ENCODE measurements at regions not wholly inside any gene's neighbourhood (a gene's known extent, or its start where the extent isn't known, plus 50 kb on each side); places are given as distances from the start of the nearest gene placed in this dataset.
"Not testable (repeated sequence)": the region's sequence is repeated elsewhere in the genome, so short reads cannot be mapped to it uniquely, and the experiment has no call there.

GRCh38 chr10:2887391-2888070, 179.8 kb upstream of the PFKP start:
- DNase-seq: no peak

DNA sequence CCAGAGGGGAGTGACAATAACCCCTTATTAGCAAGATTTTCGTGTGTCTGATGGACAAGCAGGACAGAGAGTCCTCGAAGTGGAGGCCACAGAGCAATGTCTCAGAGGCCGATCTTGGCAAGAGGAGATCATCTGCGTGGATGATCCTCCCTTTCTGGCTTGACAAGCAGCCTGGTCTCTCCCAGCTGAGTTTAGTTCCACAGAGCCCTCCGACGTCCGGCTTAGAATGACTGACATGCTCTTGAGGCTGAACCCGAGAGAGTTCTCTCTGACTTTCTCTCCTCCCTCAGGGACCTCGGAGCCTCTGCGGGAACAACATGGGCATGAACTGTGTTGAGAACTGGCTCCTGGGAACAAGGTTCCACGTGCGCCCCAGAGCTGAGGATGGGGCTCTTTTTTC, 180.7 kb upstream of the PFKP start:
- DNase-seq: no peak

DNA sequence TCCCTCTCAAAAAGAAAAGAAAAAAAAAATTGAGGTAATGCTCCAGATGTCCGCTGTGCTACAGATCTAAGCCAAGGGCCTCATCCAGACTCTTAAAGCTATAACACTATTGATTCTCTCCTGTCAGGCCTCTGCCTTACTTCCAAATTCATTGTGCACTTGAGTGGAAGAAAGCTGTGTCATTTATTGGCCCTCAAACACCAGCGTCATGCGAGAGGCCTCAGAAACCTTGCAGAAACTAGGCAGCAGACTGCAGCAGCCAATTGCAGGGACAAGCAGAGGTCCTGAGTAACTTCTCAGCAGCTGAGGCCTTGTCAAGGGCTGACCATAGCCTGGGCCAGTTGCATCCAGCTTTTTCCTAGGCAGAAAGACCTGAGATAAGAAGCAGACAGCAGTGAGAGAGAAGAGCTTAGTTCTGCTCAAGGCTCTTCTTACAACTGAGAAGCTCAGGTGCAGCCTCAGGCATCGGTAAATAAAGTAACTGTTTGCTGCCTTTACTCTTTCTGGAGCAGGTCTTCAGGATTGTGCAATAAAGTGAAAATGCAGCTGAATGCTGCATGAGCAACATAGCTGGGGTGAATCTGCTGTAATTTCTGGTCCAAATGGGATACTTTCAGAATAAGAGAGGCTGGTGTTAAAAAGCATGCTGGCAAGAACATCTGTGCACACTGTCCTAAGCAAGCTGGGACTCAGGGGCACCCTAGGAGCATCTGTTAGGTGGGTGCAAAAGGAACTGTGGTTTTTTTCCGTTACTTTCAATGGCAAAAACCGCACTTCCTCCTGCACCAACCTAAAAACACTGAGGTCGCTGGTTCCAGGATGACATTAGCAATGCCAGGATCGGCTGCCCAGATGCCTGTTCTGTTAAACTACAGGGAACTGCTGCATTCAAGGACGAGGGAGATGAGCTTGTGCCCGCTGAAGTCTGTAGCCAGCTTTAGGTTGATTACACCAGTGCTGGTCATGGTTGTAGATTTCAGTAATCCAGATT, 181.8 kb upstream of the PFKP start:
- DNase-seq: no peak

GRCh38 chr10:2883983-2884540, 183.3 kb upstream of the PFKP start:
- not testable (repeated sequence) for DNase-seq

DNA sequence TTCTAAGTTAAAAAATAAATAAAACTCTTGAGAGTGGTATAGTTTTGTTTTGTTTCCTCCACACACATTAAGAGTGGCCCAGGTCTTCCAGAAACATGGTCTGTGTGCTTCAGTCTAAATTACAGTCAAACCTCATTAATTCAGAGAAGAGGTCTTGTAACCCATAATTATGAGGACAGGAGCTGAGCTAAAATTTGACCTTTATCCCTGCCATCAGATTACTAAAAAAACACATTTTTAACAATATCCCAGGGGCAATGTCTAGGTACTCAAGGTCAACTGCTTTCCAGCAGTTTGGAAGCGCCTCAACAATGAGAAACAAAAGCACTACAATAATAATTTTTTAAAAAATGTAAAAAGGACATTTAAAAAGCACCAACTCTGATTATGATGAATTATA, 184.1 kb upstream of the PFKP start:
- DNase-seq: no peak

DNA sequence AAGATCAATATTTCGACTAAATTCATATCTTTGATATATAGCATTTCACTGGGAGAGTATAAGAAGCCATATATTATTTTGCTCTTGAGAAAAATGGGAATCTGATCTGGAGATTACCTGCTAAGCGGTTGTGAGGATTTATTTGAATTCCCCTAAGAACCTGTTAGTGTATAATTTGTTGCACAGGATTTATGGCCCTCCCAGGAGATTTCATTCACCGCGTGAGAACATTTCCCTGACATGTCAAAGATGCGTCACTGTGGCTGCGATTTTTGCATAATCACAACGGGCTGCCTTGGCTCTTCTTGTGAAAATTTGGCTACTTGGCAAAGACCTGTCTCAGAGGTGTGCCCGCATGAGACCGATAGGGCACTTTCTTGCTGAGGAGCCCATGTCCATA, 184.7 kb upstream of the PFKP start:
- DNase-seq: no peak

- no peak for DNase-seq
Measured at GRCh38 chr10:2881720-2882620, 185.4 kb upstream of the PFKP start.

DNA sequence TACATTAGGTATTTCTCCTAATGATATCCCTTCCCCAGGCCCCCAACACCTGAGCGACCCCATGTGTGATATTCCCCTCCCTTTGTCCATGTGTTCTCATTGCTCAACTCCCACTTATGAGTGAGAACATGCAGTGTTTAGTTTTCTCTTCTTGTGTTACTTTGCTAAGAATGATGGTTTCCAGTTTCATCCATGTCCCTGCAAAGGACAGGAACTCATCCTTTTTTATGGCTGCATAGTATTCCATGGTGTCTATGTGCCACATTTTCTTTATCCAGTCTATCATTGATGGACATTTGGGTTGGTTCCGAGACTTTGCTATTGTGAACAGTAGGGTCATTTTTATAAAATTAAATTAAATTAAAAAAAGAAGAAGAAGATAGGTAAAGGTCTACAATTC, 187.3 kb upstream of the PFKP start:
- not testable (repeated sequence) for DNase-seq

DNA sequence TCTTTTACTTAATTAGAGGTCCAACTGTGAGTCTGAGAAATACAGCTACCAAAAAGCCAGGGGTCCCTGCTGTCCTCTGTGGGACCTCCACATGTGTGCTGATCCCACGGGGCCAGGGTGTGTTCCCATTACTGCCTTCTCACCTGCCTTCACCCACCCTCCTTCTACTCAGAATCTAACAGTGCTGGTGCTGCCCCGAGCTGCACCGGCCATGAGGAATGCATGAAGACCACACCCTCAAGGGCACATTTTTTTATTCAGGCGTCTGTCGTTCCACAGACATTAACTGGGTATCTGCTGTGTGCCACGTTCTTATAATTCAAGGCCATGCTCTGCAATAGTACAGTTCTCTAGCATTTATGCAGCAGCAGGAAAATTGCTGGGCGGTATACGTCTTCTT, 188.5 kb upstream of the PFKP start:
- no peak for DNase-seq

- DNase-seq: no peak
Measured at GRCh38 chr10:2876032-2876431, 191.3 kb upstream of the PFKP start.

DNA sequence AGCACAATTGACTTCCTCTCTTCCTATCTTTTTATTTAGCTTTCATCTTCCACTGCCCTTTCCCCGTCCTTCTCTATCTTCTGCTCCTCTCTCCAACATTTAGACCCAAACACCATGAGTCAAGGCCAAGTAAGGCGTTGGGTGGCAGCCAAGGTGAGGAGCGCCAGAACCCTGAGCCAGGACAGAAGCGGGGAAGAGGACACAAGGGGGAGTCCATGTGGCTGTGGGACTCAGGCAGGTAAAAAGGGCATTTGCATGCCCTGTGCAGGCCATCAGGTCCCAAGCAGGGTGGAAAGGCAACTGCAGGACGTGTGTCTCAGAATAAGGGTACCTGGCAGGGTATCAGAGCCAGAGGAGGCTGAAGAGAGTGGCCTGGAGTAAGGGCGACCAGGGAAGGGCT, 192.4 kb upstream of the PFKP start:
- DNase-seq: no peak

GRCh38 chr10:2873769-2874168, 193.6 kb upstream of the PFKP start:
- DNase-seq: no peak

- no peak for DNase-seq
Measured at GRCh38 chr10:2871673-2872219, 195.6 kb upstream of the PFKP start.

DNA sequence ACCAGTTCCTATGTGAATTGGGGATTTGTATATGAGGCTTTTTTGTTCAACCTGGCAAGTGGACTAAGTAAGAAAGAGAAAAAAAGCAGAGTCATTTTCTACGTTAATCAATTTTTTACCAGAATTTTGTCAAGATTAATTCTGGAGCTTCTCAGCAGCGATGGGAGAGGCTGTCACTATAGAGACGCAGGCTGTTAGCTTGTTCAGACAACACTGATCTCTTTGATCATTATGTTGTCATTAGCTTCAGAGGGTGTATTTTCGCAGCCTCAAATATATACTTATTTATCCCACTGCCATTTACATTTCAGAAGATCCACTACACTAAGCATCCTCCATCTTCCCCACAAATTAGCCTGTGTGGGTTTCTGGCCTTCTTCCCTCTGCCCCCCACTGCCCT, 196.7 kb upstream of the PFKP start:
- no peak for DNase-seq

GRCh38 chr10:2867788-2868299, 199.5 kb upstream of the PFKP start:
- DNase-seq: no peak

DNA sequence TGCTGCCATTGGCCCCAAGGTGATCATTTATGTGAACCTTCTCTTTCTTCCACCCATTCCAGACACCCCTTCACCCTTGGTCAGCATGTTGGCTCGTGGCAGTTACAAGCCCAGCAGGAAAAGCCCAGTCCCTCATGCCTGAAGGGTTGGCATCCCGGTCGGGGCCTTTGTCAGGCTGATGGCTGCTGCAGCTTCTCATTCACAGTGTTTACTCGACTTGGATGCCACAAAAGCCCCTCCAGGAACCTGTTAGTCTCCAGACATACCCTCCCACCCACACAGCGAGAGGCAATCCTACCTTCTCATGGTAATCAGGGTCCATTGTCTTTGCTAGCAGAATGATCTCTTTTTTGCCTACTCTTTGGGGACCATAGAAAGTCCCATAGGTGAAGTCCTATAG, 200.8 kb upstream of the PFKP start:
- DNase-seq: no peak

DNA sequence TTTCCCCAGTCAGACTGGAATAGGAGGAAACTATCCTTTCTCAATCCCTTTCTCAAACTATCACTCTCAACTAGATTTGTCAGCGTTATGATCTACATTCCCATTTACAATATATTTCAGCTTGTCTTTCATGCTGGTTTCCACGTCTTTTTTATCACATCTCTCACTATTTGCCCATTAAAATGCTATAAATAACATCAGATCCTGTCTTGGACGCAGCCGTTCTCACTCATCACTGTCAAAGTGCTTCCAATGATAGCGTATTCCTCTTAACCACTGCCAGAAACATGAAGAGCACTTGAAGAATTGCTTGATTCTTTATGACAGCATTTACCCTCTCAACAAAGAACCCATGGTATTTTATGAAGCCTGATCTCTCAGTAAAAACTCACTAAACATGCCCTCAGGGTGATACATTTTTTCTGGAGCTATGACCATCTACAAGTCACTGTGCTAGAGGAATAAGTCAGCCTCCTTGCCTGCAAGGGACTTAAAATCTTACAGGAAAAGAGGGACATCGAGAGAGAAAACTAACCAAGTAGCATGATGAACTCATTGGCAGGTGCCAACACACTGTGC, 205.6 kb upstream of the PFKP start:
- no peak for DNase-seq

DNA sequence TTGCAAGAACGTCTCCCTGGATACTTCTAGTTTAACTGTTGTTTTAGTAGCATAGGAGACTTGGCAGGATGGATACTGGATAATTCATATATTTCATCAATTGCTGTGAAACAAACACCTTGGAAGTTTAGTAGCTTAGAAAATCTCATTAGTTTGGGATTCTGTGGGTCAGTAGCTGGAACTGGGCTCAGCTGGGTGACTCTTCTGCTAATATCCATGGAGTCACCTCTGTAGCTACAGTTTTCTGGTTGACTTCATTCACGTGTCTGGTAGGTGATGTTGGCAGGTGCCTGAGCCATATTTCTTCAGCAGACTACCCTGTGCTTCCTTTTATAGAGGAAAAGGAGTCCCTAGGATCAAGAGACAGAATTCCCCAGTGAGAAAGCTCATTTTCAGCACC, 208.9 kb upstream of the PFKP start:
- DNase-seq: no peak

DNA sequence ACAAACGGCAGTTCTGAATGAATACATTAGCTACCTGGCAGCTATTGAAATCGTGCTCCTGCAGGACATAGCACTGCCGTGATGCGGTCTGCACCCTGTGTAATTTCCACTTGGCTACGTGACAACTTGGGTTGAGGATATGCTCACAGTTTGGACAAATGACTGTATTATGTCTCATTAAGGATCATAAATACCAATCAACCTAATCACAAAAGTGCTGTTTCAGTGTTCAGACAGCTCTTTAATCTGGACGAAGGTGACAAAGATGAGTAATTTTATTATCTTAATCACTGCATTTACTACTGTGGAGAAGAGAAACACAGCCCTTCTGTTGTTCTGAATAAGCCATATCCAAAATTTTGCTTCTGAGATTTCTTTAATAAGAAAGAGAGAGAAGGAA, 210.8 kb upstream of the PFKP start:
- no peak for DNase-seq

DNA sequence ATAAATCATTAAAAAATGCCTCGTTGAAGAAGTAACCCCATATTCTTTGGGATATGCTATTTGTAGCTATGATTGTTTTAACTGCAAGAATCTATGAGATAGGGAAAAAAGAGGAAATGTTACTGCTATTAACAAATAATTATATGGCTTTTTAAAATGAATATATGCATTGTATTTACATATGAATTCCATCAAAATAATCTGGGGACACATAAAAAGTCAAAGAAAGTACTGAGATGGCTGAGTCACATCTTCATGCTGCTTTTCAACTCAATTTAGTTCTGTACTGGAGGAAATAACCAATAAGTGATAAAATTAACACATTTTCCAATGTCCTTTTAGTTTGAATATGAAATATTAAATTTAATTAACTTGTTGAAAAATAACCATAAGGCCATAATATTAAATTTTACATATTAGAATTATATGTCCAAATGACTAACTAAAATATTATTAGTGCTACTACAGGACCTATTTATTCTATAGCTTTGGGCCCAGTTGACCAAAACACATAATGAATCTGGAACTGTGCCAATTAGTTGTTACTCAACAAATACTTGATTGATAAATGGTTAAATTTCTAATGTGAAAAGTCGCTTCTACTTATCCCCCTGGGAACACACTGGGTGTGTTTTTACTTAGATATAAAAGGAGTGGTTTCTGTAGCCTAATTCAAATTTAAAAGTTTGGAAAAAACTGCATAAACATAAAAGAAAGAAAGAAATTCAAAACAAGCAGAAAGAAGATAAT, 214.6 kb upstream of the PFKP start:
- no peak for DNase-seq

DNA sequence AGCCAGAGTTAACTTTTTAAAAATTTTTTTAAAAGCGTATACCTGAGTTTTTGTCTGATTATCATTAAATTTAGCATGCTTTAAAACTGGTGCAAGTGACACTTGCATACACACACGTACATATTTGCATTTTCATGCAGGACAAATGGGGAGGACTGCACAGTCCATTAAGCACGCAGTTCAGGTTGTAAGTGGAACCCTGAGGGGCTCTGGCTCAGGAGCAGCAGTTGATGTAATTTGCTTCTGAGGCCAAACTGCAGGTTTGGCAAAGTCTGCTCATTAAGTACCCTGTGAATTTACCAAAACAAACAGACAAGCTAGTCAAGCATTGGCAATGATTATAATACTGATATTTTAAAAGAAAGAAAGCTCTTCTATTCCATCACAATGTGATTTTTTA, 215.8 kb upstream of the PFKP start:
- DNase-seq: peak; percentile 1
